GM19328 (cell line): ENCODE measurements at regions not wholly inside any gene's neighbourhood (a gene's known extent, or its start where the extent isn't known, plus 50 kb on each side); places are given as distances from the start of the nearest gene placed in this dataset.
"Not testable (repeated sequence)": the region's sequence is repeated elsewhere in the genome, so short reads cannot be mapped to it uniquely, and the experiment has no call there.

Source experiments
- ATAC-seq: cut with Tn5 transposase; IDR thresholded peaks from one replicate; pipeline ENCODE4 v1.9.1; 2021; ENCODE audit warnings: mild to moderate bottlenecking, moderate library complexity; ENCODE audit not compliant: unreplicated experiment

DNA sequence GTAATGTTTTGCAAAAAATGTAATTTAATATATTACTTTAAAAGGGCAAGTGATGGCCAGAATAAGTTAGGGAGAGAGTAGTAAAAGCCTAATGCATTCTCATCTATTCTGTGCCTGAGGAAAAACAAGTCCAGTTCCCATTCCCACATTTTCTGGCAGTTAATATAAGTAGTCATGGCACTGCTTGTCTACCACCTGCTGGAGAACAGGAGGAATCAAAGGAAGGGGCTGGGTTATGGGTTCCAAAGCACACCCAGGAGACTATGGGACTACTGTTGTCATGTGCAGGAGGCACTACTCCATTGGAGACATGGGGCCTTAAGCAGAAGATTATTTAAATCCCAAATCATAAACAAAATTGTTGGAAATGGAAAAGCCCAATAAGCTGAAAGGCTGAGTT is 2618.6 kb downstream of the ARAP2 start:
- ATAC-seq: no peak

DNA sequence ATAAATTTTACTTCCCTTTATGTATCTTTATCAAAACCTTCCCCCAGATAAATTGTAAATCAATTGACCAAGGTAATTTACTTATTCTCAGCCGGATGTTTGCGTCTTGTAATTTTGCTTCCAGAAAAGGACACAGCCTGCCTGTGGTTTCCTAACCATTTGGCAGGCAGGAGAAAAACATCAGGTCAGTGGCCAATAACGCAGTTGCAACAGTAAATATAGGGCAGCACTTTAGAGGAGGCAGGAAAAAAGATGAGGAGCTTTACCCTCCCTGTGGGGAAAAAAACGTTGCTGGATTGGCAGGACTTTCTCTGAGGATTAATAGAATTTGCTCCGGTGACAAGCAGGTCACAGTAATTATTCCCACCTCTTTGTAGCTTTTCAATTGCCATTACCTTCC is 2618.1 kb downstream of the ARAP2 start:
- ATAC-seq: no peak

DNA sequence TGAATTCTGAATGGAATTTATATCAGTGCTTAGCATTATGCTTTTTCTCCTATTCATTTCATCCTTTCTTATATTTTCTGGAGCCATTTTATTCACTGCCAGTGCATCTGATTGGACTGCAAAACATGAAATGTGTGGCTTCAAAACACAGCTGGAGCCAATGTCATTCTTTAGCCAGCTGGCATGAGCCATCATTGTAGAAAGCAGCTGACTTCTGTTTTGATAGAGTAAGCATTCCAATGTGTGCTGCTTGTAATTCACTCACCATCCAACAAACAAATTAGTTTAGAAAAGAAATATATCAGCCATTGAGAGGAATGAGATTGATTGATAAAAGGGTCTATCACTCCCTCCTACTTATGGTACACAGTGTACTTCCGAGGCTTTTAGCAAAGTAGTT is 2616.0 kb downstream of the ARAP2 start:
- no peak for ATAC-seq

DNA sequence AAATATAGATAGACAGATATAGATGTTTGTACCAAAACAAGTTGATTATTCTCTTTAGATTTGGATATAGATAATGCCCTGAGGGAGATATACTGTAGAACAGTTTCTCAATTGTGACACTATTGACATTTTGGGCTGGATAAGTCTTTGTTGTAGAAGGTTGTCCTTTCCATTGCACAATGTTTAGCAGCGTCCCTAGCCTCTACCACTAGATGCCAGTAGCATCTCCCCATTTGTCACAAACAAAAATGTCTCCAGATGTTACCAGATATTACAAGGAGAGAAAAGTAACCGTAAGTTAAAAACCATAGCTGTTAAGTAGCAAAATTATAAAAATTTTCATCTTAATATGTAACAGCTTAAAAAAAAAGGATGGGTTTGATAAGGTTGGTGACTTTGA is 2595.3 kb downstream of the ARAP2 start:
- no peak for ATAC-seq

DNA sequence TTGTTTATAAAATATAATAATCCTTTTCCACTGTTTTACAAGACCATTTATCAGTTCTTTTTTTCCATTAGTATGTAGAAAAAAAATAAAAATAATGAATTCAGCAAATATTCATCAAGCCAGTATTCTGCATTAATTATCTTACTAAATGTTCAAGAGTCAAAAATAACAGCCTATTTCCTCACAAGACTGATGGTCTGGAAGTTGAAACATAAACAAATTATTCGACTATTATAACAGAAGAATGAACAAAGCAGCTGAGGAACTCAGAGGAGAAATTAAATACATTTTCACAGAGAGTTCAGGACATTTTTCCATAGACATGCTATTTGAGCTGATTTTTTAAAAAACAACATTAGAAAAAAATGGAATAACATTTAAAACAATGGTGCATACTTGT is 2594.8 kb downstream of the ARAP2 start:
- no peak for ATAC-seq

DNA sequence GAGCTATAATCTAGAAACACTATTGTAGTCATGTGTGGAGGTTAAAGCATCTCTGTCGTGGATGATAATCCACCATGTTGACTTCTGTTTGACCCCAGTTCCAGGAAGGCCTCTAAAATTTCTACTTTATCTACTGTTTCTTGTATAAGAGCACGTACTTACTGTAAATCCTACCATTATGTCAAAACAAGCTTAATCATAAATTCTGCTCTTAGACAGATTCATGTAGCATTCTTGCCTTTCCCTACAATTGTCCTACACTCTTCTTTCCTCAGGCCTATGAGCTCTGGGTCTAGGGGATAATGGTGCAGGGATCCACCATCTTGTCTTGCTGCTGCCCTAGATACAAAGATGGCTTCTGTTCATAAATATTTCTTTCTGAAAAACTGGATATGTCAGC is 2594.3 kb downstream of the ARAP2 start:
- ATAC-seq: no peak

DNA sequence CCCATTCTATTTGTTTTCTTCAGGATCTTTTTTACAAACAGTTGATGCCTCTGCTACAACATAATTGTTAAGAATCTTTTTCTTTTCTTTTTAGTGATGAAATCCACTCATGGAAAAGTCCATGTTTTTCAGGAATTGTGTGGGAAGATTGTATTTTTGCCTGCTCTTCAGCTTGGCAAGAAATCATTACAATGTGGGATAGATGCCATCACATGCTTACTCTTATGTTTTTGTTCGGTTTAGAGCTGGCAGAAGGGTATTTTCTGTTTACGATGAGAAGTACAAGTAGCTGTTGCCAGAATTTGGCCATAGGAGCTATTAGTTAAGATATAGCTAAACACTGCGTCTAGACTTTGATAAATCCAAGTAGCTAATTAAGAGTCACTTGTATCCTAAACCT is 2585.3 kb downstream of the ARAP2 start:
- ATAC-seq: no peak

DNA sequence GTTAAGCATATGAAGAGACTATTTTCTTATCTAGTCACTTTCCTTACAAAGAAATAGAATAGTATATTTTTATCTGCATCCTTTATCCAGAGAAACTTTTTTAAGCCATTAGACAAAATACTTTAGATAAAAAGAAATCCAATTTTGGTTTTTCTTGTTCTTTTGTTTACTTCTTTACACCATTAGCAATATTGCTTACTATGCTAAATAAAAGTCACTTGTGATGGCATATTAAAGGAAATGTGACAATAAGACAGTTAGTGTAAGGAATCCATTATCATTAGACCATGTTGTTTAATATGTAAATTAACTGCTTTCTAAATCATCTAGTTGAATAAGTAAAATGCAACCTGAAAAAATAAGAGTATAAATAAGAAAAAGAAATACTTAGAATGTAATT is 2582.7 kb downstream of the ARAP2 start:
- ATAC-seq: no peak

DNA sequence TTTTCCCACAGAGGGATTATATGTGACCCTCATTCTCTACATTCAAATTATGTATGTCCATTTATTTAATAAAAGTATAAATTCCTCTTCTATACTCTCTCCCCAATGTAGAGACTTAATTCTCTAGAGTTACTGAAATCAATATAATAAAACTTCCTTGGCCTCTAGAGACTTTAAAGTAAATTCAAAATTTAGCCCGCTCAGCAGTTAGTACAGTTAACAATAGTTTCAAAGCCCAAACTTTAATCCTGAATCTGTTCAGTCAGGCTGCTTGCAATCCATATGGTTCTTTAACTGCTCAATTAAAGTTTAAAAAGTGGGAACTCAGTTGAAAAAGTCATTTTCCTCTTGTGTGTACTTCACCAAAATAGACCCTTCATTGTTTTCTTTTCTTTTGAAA is 2558.4 kb downstream of the ARAP2 start:
- no peak for ATAC-seq

DNA sequence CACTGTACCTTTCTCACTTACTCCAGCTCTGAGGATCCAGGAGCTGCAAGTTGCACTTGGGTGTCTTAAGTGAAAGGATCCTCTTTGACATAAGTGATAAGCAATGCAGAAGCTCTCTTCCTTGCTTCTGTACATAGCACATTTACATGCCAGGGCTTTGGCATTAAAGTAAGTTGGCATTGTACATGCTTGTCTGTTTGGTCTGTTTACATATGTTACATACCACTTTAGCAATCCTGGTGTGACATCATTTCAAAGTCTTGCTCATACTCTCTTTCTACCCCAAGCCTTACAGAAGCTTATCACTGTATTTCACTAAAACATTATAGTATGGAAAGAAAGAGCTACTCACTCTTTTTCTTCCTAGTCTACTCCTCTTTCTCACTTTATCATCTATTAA is 2548.3 kb downstream of the ARAP2 start:
- ATAC-seq: no peak

DNA sequence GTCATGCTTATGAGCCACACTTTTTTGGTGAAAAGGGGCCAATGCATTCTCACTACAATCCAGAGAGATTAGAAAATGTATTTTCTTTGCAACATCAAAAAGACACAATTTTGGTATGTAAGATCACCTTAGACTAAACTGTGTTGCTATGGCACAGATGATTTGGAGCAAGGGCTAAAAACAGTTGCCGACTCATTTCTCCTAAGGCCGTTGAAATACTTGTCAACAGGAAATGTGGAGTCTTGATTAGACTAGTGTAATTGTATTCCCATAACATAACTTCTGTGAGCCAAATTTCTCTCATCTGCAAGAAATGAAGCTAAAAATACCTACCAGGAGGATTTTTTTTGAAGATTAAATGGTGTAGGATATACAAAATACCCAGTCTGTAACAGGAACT is 2547.7 kb downstream of the ARAP2 start:
- no peak for ATAC-seq

DNA sequence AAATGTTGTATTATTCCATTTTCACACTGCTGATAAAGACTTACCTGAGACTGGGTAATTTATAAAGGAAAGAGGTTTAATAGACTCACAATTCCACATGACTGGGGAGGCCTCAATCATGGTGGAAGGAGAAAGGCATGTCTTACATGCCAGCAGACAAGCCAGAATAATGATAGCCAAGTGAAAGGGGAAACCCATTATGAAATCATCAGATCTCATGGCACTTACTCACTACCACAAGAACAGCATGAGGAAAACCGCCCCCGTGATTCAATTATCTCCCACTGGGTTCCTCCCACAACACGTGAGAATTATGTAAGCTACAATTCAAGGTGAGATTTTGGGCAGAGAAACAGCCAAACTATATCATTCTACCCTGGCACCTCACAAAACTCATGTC is 2535.1 kb downstream of the ARAP2 start:
- no peak for ATAC-seq

DNA sequence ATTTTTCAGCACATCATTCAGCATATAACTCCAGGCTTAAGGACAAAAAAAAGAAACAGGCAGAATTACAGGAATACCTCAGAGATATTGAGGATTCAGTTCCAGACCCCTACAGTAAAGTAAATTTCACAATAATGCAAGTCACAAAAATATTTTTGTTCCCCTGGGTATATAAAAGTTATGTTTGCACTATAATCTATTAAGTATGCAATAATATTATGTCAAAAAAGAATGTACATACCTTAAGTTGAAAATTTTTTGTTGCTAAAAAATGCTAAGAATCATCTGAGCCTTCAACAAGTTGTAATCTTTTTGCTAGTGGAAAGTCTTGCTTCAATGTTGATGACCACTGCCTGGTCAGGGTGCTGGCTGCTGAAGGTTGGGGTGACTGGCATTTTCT is 2532.5 kb downstream of the ARAP2 start:
- ATAC-seq: no peak

DNA sequence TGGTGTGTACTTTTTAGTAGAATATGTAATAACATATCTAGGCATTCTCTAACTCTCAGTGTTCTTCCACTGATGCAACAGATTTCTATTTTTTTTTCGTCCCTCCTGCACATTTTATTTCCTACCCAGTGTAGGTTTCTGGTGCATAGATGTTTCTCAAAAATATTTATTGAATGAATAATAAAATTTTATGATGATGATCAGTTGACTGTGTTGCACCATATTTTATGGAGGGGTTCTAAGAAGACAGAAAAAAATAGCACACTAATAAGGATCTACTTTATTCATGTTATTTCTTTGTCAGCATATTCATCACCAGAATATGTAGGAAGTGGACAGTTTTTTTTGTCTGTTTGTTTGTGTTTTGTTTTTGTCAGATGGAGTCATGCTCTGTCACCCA is 2529.3 kb downstream of the ARAP2 start:
- ATAC-seq: no peak

DNA sequence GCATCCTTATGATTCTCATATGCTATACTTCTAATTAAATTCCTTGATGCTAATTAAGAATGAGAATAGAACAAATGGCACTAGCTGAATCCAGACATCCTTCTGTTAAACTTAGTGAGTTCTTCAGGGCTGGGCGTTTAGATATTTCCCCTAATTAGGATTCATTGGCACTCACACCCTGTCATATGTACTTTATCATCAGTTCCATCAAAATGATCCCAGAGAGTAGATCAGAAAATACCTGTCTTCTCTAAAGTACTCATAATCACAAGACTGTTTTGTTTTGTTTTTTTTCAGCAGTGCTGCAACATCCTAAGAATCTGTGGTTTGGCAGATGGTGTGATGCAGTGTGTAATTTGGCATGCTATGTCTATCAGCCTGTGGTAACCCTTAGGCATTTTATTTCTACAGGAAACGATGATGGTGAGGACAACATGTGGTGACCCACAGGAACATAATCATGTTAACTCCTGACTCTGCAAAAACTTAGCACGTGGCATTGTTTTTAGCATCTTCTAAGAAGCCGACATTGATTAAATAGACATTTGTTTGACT is 2528.4 kb downstream of the ARAP2 start:
- ATAC-seq: no peak

DNA sequence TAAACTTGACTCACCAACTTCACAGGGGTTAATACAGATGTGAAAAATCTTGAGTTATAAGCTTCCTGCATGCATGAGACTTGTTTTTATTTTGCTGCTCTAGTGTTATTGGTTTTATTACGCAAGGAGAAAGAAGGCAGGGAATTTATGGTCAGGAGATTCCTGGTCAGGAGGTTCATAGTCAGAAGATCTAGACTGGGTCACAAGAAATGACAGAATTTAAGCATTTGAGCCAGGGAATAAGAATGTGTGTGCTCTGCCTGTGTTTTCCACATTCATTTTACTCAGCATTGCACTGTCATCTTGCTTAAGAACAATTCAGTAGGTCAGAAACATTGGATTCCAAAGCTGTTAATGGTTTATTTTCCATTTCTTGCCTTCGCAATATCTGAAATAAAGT is 2522.1 kb downstream of the ARAP2 start:
- no peak for ATAC-seq

DNA sequence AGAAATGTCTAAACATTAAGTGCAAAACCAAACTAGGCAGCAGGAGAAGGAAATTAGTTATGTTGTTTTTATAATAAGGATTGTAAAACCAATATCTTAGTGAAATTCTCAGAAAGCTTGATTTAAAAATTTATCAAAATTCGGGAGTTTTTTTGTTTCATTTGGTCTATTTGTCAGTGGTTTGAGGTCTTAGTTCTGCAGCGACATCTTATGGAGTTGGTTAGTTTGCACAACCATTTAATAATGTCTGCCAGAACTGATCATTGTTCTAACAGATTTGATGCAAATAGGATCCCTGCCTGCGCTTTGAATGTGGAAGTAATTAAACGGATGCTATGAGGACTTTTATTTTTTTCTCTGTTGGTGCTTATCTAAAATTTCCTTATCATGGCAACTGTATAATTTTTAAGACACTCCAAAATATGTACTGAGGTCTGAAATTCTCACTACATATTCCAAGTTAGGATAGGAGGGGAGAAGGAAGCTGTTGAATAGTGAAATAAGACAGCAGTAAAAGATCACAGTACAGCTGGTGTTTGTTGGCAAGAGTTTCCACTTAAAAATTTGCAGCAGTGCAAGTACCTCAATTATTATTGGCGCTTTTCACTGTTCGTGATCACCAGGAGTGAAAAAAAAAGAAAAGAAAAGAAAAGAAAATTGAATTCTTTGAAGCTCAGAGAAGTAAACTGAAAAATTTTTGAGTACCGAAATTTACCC is 2521.4 kb downstream of the ARAP2 start:
- no peak for ATAC-seq

DNA sequence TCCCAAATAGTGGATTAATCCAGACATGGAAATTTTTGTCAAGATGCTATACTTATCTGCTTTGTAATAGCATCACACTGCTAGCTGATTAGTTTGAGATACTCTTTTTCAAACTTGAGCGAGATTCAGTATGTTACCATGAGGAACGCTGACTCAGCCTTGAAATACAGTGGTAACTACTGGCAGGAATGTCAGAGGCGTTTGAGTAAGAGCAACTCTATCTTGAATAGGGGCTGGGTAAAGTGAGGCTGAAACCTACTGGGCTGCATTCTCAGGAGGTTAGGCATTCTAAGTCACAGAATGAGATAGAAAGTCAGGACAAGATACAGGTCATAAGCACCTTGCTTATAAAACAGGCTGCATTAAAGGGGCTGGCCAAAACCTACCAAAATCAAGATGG is 2519.6 kb downstream of the ARAP2 start:
- no peak for ATAC-seq

DNA sequence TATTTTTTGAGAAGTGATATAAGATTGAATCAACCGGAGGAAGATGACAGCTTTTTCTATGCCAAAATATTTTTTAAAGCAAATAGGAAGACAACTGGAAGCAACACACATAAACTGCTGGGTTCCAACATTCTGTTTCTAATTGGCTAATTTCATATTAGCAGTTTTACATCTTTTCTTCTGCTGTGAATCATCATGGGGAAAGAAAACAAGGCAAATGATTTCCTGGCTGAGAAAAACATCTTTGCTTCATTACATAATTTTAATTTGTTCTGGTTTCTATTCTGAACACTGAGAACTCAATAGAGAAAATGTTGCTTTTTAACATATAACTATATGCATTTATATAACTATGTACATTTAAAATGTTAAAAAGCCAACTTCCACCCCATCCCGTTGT is 2518.5 kb downstream of the ARAP2 start:
- ATAC-seq: no peak

DNA sequence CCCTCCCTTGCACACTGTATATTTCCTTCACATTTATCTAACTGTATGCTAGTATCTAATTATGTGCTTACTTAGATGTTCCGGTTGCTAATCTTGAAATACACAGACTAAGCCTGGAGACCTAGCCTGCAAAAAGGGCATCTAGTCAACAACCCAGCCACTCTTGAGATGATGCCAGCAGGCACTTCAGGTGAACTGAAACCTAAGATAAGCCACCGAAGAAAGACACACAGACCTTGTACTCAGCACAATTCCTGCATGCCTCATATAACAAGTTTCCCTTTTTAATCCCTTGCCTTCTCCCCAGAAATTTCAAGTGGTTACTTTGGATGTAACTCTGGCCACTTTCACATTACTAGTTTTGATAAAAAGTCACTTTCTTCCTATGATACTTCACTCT is 2506.6 kb downstream of the ARAP2 start:
- ATAC-seq: no peak

DNA sequence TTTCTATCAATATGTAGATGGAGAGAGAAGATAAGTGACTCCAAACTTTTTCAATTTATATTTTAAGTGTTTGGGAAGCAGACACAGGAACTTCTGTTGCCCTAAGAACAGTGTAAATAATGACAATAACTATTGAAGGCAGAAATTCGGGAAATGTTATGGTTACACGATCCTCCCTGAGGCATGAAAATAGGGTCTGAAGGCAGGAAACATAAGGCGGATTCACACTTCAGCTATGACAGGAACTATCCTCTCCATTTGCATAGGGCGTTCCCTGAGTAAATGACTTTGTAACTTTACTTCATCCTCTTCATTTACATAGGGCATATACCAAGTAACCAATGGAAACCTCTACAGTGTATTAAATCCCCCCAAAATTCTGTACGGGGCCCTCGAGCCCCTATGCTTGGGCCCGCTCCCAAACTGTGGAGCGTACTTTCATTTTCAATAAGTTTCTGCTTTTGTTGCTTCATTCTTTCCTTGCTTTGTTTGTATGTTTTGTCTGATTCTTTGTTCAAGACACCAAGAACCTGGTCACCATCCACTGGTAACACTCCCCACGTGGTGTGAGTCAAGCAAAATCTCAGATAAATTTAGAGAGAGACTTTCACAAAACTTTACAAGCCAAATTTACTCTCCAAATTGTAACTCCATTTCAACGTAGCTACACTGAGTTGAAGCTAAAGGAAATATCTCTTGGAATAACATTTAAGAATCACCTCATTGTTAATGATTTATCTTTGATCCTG is 2504.3 kb downstream of the ARAP2 start:
- ATAC-seq: no peak

DNA sequence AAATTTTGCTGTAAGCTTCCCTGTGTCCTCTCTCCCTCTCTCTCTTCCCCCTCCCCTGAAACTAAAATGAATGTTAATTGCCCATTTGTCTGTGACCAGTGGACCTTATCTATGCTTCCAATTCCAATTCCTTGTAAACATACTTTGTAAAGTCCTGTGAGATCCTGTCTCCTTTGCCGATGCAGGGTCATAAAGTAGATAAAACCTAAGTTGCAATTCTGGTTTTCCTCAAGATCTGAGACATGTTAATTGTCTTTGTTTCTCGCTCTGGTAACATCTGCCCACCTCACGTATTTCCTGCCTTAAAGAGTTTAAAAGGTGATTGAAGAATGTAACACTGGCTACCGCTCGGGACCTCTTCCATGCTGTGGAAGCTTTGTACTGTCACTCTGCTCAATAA is 2503.4 kb downstream of the ARAP2 start:
- not testable (repeated sequence) for ATAC-seq
